ENCODE measurements at regions not wholly inside any gene's neighbourhood (a gene's known extent, or its start where the extent isn't known, plus 50 kb on each side); places are given as distances from the start of the nearest gene placed in this dataset.

DNA sequence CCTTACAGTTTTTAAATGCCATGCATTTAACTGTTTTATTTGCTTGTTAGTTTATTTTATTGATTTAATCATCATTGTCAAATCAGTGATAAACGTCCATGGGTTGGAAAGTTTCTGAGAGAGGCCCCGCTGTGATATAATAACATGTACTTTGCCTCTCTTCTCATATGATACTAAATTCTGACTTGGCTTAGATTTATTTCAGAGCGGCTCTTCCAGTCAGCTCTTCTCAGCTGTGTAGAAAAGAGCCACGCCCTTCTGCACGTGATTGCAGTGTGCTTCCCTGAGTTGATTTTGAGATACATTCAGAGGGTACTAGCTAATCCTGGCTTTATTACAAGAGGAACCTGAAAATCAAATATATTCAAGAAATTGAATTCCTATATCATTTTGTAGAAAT, 218.6 kb downstream of the KCNE4 start:
- Histone ChIP-seq H3K27me3 (ENCODE audit: control insufficient read depth in 3 of 3, insufficient read depth in 3 of 3, low read length in 2 of 3) (no peaks in the 10 kb centered on the region), H3K9ac (ENCODE audit: insufficient read depth in 1 of 2, low read length in 2 of 2) (no peak overlapping the region)
- WGBS, 2 donors = 81 to 83% methylated on average over 5 of the region's 5 CpGs

DNA sequence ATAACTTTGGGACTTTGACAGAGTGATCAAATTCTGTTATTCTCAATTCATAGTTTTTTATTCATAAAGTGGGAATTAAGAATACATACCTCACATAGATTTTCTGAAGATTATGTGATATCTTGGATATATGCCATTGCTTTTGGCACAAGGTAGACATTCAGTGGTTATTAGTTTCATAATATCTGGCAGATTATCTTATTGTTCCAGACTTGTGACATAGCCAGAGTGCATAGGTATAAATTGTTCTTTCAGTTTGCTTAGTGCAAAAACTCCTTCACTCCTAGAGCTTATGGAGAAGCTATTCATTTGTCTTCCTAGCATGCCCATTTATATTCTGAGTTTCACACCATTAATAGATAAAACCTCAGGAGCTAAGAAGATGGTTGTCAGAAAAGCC, 222.0 kb downstream of the KCNE4 start:
- Histone ChIP-seq H3K27me3 (ENCODE audit: control insufficient read depth in 3 of 3, insufficient read depth in 3 of 3, low read length in 2 of 3) (no peaks in the 10 kb centered on the region), H3K36me3 (ENCODE audit: control insufficient read depth in 4 of 4, insufficient read depth in 4 of 4, low read length in 4 of 4) (no peaks in the 10 kb centered on the region), H3K4me1 (ENCODE audit: control insufficient read depth in 5 of 5, insufficient read depth in 5 of 5, low read length in 5 of 5) (no peaks in the 10 kb centered on the region), H3K9me3 (ENCODE audit: control insufficient read depth in 4 of 4, insufficient read depth in 3 of 4, low read length in 3 of 4) (no peaks in the 10 kb centered on the region), H3K4me3 (no peak overlapping the region), H3K27ac (ENCODE audit: low read depth in 1 of 2, low read length in 1 of 2) (no peak overlapping the region), H3K9ac (ENCODE audit: insufficient read depth in 1 of 2, low read length in 2 of 2) (no peak overlapping the region)
- TF ChIP-seq, protein P1, sequence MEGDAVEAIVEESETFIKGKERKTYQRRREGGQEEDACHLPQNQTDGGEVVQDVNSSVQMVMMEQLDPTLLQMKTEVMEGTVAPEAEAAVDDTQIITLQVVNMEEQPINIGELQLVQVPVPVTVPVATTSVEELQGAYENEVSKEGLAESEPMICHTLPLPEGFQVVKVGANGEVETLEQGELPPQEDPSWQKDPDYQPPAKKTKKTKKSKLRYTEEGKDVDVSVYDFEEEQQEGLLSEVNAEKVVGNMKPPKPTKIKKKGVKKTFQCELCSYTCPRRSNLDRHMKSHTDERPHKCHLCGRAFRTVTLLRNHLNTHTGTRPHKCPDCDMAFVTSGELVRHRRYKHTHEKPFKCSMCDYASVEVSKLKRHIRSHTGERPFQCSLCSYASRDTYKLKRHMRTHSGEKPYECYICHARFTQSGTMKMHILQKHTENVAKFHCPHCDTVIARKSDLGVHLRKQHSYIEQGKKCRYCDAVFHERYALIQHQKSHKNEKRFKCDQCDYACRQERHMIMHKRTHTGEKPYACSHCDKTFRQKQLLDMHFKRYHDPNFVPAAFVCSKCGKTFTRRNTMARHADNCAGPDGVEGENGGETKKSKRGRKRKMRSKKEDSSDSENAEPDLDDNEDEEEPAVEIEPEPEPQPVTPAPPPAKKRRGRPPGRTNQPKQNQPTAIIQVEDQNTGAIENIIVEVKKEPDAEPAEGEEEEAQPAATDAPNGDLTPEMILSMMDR (IDR thresholded peaks at IDR 0.05; ENCODE audit: control extremely low read depth, extremely low read depth) = no peak
- DNase-seq (no peak), ATAC-seq (ENCODE audit: insufficient read depth, low FRiP score) (no peak)

More for the DNA sequence above, 218.6 kb downstream of the KCNE4 start:
- Histone ChIP-seq H3K36me3 (ENCODE audit: control insufficient read depth in 4 of 4, insufficient read depth in 4 of 4, low read length in 4 of 4) (no peaks in the 10 kb centered on the region), H3K9me3 (ENCODE audit: control insufficient read depth in 4 of 4, insufficient read depth in 3 of 4, low read length in 3 of 4) (no peaks in the 10 kb centered on the region), H3K4me3 (no peak overlapping the region), H3K27ac (ENCODE audit: low read depth in 1 of 2, low read length in 1 of 2) (no peak overlapping the region), H3K4me1 (ENCODE audit: control insufficient read depth in 5 of 5, insufficient read depth in 5 of 5, low read length in 5 of 5) (no peaks in the 10 kb centered on the region)
- no peak for DNase-seq
- ATAC-seq (ENCODE audit: insufficient read depth, low FRiP score) = no peak
- TF ChIP-seq, protein P1 (IDR thresholded peaks at IDR 0.05; ENCODE audit: control extremely low read depth, extremely low read depth) = no peak

DNA sequence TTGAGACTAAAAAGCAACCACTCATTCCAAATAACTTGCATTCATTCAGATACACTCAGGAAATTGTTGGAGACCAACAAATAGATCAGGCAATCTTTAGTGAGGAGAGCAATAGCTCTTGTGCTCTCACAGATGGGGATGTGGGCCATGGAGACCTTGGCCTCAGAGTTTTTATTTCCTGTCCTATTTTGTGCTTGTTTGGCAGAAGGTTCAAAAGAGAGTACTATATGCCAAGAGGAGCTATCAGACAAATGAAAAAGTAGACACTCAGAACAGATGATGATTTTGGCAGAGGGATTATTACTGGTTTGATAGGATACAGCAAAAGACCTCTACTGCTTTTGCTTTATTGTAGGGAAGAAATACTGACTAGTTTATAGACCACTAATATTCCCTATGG, 230.2 kb downstream of the KCNE4 start:
- no peak for ATAC-seq (ENCODE audit: insufficient read depth, low FRiP score)
- TF ChIP-seq, protein P1 (IDR thresholded peaks at IDR 0.05; ENCODE audit: control extremely low read depth, extremely low read depth) = no peak

DNA sequence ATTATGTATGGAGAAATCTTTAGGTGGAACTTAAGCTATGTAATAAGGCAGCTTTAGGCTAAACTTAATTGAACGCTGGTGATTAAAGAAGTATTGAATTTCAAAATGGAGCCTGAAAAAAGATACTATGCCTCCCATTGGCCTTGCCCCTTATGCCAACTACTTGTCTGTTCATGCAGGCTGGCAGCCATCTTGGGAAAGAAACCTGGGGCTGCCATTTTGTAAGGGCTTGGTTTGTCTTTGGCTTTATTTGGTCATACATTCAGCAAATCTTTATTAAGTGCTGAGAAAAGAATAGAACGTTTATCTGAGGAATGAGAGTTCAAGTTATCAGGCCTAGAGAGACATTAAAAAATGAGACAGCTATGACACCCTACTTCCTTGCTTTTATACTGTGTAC, 231.3 kb downstream of the KCNE4 start:
- Histone ChIP-seq H3K27me3 (ENCODE audit: control insufficient read depth in 3 of 3, insufficient read depth in 3 of 3, low read length in 2 of 3) (no peaks in the 10 kb centered on the region), H3K9ac (ENCODE audit: insufficient read depth in 1 of 2, low read length in 2 of 2) (no peak overlapping the region), H3K4me1 (ENCODE audit: control insufficient read depth in 5 of 5, insufficient read depth in 5 of 5, low read length in 5 of 5) (no peaks in the 10 kb centered on the region), H3K4me3 (no peak overlapping the region), H3K27ac (ENCODE audit: low read depth in 1 of 2, low read length in 1 of 2) (no peak overlapping the region), H3K9me3 (ENCODE audit: control insufficient read depth in 4 of 4, insufficient read depth in 3 of 4, low read length in 3 of 4) (peaks cover 0 to 11% (median 2%) of the 10 kb centered on the region in 4 donors), H3K36me3 (ENCODE audit: control insufficient read depth in 4 of 4, insufficient read depth in 4 of 4, low read length in 4 of 4) (no peaks in the 10 kb centered on the region)
- WGBS, 2 donors = 66 to 80% methylated on average over 2 of the region's 2 CpGs
- ATAC-seq (ENCODE audit: insufficient read depth, low FRiP score) (no peak), DNase-seq (no peak)
- TF ChIP-seq, protein P1 (IDR thresholded peaks at IDR 0.05; ENCODE audit: control extremely low read depth, extremely low read depth) = no peak

More for the DNA sequence above, 230.2 kb downstream of the KCNE4 start:
- peaks cover 0 to 11% (median 2%) of the 10 kb centered on the region in 4 donors for H3K9me3 ChIP-seq (ENCODE audit: control insufficient read depth in 4 of 4, insufficient read depth in 3 of 4, low read length in 3 of 4)
- DNase-seq = no peak
- H3K4me1 ChIP-seq (ENCODE audit: control insufficient read depth in 5 of 5, insufficient read depth in 5 of 5, low read length in 5 of 5) = no peaks in the 10 kb centered on the region
- H3K27ac ChIP-seq (ENCODE audit: low read depth in 1 of 2, low read length in 1 of 2) = no peak overlapping the region
- H3K9ac ChIP-seq (ENCODE audit: insufficient read depth in 1 of 2, low read length in 2 of 2) = no peak overlapping the region
- H3K36me3 ChIP-seq (ENCODE audit: control insufficient read depth in 4 of 4, insufficient read depth in 4 of 4, low read length in 4 of 4) = no peaks in the 10 kb centered on the region
- H3K27me3 ChIP-seq (ENCODE audit: control insufficient read depth in 3 of 3, insufficient read depth in 3 of 3, low read length in 2 of 3) = no peaks in the 10 kb centered on the region
- H3K4me3 ChIP-seq = no peak overlapping the region

All from lung (tissue), 11 donors.